ENCODE measurements at regions not wholly inside any gene's neighbourhood (a gene's known extent, or its start where the extent isn't known, plus 50 kb on each side); places are given as distances from the start of the nearest gene placed in this dataset.

DNA sequence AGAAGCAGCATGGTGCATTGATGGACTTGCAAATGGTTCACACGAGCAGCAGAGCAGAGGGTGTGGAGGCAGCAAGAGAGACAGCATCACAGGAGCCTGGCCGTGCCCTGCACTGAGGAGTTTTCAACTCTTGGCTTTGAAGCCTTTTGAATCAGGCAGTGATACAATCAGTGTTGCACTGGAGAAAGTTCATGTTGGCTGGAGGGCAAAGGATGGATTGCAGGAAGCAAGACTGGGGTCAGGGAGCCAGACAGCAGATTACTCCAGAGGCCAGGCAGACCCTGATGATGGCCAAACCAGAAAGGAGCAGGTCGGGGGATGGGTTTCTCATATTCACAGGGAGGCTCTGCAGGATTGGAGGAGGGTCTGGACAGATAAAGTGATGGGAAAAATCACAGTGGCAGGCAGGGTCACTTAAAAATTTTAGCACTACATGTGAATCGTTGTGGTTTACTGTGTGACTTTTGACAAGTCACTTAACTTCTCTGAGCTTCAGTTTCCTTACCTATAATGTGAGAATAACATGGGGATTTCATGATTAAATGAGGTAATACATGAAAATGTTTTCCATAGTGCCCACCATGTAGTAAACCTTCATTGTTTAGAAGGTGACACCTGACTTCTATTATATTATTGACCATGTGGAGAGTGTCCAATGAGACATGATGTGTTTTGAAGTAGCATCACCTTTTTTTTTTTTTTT lies 125.3 kb downstream of the SALL1 start:
- H3K4me1 ChIP-seq (ENCODE audit: insufficient read depth, low read length) = no peaks in the 10 kb centered on the region
- Mint-ChIP-seq H3K27me3 (ENCODE audit: low read depth, unreplicated experiment) (peaks cover 19% of the 10 kb centered on the region), H3K4me1 (ENCODE audit: low read depth, unreplicated experiment) (no peaks in the 10 kb centered on the region), H3K27ac (ENCODE audit: unreplicated experiment) (no peak overlapping the region), H3K9me3 (ENCODE audit: unreplicated experiment) (no peaks in the 10 kb centered on the region), H3K4me3 (ENCODE audit: unreplicated experiment) (no peak overlapping the region), H3K36me3 (ENCODE audit: low read depth, unreplicated experiment) (no peaks in the 10 kb centered on the region)
- no peak for DNase-seq (ENCODE audit: low read depth)
- no peak for FAIRE-seq
- H3K27me3 ChIP-seq (ENCODE audit: insufficient read depth, low read length) = no peaks in the 10 kb centered on the region
- no peak overlapping the region for H3K9ac ChIP-seq (ENCODE audit: low read length)
- H4K20me1 ChIP-seq (ENCODE audit: insufficient read depth, low read length) = no peaks in the 10 kb centered on the region
- no peak overlapping the region for H3K4me2 ChIP-seq (ENCODE audit: low read length)
- H2AFZ ChIP-seq (ENCODE audit: low read depth, low read length) = no peak overlapping the region
- H3K27ac ChIP-seq (ENCODE audit: low read depth, low read length) = no peak overlapping the region
- no peaks in the 10 kb centered on the region for H3K36me3 ChIP-seq (ENCODE audit: insufficient read depth, low read length)
- TF ChIP-seq CTCF (IDR thresholded peaks at IDR 0.05; ENCODE audit: insufficient read depth, low read depth, low read length) = no peak
- TF ChIP-seq EZH2 (IDR thresholded peaks at IDR 0.05; ENCODE audit: insufficient read depth, low read length) = no peak
- H3K9me3 ChIP-seq (ENCODE audit: insufficient read depth, low read depth, low read length) = no peaks in the 10 kb centered on the region
- H3K4me3 ChIP-seq (ENCODE audit: insufficient read depth, low read depth, low read length) = no peak overlapping the region
- H3K79me2 ChIP-seq (ENCODE audit: insufficient read depth, low read length) = no peaks in the 10 kb centered on the region

DNA sequence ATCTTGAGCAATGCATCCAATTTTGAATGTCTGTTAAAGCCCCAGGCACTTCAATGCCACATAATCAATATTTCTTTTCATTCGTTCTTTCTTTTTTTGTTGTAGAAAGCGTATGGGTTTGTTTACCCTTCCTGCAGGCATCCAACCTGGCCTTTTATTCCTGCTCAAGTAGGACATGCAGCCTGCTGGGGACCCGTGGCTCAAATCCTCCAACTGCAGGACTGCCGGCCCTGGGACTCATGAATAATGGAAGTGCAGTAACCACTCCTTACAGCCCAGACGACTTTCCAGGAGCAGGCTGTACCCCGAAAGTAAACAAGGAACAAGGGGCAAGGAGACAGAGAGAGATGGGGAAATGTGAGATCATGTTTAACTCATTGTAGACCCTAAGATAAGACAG lies 126.4 kb downstream of the SALL1 start:
- Mint-ChIP-seq H3K4me3 (ENCODE audit: unreplicated experiment) (no peak overlapping the region), H3K9me3 (ENCODE audit: unreplicated experiment) (no peaks in the 10 kb centered on the region), H3K27ac (ENCODE audit: unreplicated experiment) (no peak overlapping the region), H3K36me3 (ENCODE audit: low read depth, unreplicated experiment) (no peaks in the 10 kb centered on the region), H3K27me3 (ENCODE audit: low read depth, unreplicated experiment) (peaks cover 19% of the 10 kb centered on the region), H3K4me1 (ENCODE audit: low read depth, unreplicated experiment) (no peaks in the 10 kb centered on the region)
- Histone ChIP-seq H3K36me3 (ENCODE audit: insufficient read depth, low read length) (no peaks in the 10 kb centered on the region), H2AFZ (ENCODE audit: low read depth, low read length) (no peak overlapping the region), H3K9me3 (ENCODE audit: insufficient read depth, low read depth, low read length) (no peaks in the 10 kb centered on the region), H3K27me3 (ENCODE audit: insufficient read depth, low read length) (no peaks in the 10 kb centered on the region), H4K20me1 (ENCODE audit: insufficient read depth, low read length) (no peaks in the 10 kb centered on the region), H3K79me2 (ENCODE audit: insufficient read depth, low read length) (no peaks in the 10 kb centered on the region), H3K4me1 (ENCODE audit: insufficient read depth, low read length) (no peaks in the 10 kb centered on the region), H3K27ac (ENCODE audit: low read depth, low read length) (no peak overlapping the region), H3K9ac (ENCODE audit: low read length) (no peak overlapping the region), H3K4me2 (ENCODE audit: low read length) (no peak overlapping the region), H3K4me3 (ENCODE audit: insufficient read depth, low read depth, low read length) (no peak overlapping the region)
- no peak for FAIRE-seq
- TF ChIP-seq EZH2 (IDR thresholded peaks at IDR 0.05; ENCODE audit: insufficient read depth, low read length) = no peak
- TF ChIP-seq CTCF (IDR thresholded peaks at IDR 0.05; ENCODE audit: insufficient read depth, low read depth, low read length) = no peak
- DNase-seq (ENCODE audit: low read depth) = no peak

DNA sequence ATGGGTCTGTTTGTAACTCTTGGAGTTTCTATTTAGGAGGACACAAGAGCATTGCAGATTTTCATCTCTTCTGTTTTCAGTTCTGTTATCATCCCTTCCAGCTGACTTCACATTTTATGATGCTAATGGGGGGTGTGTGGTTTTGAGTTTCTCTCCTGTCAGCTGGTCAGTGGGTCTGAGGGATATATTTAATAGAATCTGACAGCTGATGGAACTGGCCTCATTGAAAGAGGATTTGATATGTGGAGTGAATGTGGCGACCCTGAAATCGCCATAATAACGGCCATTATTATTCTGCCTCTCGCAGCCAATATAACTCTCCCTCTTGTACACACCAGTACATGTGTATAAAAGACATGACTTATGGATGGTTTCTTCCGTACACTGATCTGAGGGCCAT lies 128.1 kb downstream of the SALL1 start:
- Histone ChIP-seq H3K9me3 (ENCODE audit: insufficient read depth, low read depth, low read length) (no peaks in the 10 kb centered on the region), H3K4me2 (ENCODE audit: low read length) (no peak overlapping the region), H3K9ac (ENCODE audit: low read length) (no peak overlapping the region), H4K20me1 (ENCODE audit: insufficient read depth, low read length) (no peaks in the 10 kb centered on the region), H3K27ac (ENCODE audit: low read depth, low read length) (no peak overlapping the region), H3K4me1 (ENCODE audit: insufficient read depth, low read length) (no peaks in the 10 kb centered on the region), H3K79me2 (ENCODE audit: insufficient read depth, low read length) (no peaks in the 10 kb centered on the region), H3K36me3 (ENCODE audit: insufficient read depth, low read length) (no peaks in the 10 kb centered on the region), H3K27me3 (ENCODE audit: insufficient read depth, low read length) (no peaks in the 10 kb centered on the region), H3K4me3 (ENCODE audit: insufficient read depth, low read depth, low read length) (no peak overlapping the region), H2AFZ (ENCODE audit: low read depth, low read length) (no peak overlapping the region)
- H3K27ac Mint-ChIP-seq (ENCODE audit: unreplicated experiment) = no peak overlapping the region
- DNase-seq (ENCODE audit: low read depth) = no peak
- no peak overlapping the region for H3K4me3 Mint-ChIP-seq (ENCODE audit: unreplicated experiment)
- no peak for FAIRE-seq
- H3K27me3 Mint-ChIP-seq (ENCODE audit: low read depth, unreplicated experiment) = peaks cover 19% of the 10 kb centered on the region
- TF ChIP-seq CTCF (IDR thresholded peaks at IDR 0.05; ENCODE audit: insufficient read depth, low read depth, low read length) (no peak), EZH2 (IDR thresholded peaks at IDR 0.05; ENCODE audit: insufficient read depth, low read length) (no peak)
- H3K9me3 Mint-ChIP-seq (ENCODE audit: unreplicated experiment) = no peaks in the 10 kb centered on the region
- H3K36me3 Mint-ChIP-seq (ENCODE audit: low read depth, unreplicated experiment) = no peaks in the 10 kb centered on the region
- no peaks in the 10 kb centered on the region for H3K4me1 Mint-ChIP-seq (ENCODE audit: low read depth, unreplicated experiment)
